Hepatocyte (in vitro differentiated cells): ENCODE measurements at regions not wholly inside any gene's neighbourhood (a gene's known extent, or its start where the extent isn't known, plus 50 kb on each side); places are given as distances from the start of the nearest gene placed in this dataset.
"Not testable (repeated sequence)": the region's sequence is repeated elsewhere in the genome, so short reads cannot be mapped to it uniquely, and the experiment has no call there.

Experiments
- DNase-seq: peaks from one replicate; pipeline ENCODE4 v3.0.0-alpha.2; 2016; ENCODE audit warnings: low spot score
- H2AFZ ChIP-seq: fragments of 200-600 bp; sonication (generic); 2 replicates; pipeline ENCODE4 v1.6.0; 2016; ENCODE audit warnings: antibody characterized with exemption, mild to moderate bottlenecking
- H3K27ac ChIP-seq: fragments of 200-600 bp; sonication (generic); 2 replicates; pipeline ENCODE4 v1.5.1; 2016; ENCODE audit warnings: mild to moderate bottlenecking
- H3K27me3 ChIP-seq: fragments of 200-600 bp; sonication (generic); 2 replicates; pipeline ENCODE4 v1.6.1; 2016
- H3K36me3 ChIP-seq: fragments of 200-600 bp; sonication (generic); replicated peaks from 2 replicates; pipeline ENCODE4 v1.5.1; 2016; ENCODE audit warnings: low read depth; ENCODE audit not compliant: insufficient read depth
- H3K4me1 ChIP-seq: fragments of 200-600 bp; sonication (generic); 2 replicates; pipeline ENCODE4 v1.5.1; 2016; ENCODE audit warnings: mild to moderate bottlenecking, moderate library complexity; ENCODE audit not compliant: insufficient read depth
- H3K4me2 ChIP-seq: fragments of 200-600 bp; sonication (generic); 2 replicates; pipeline ENCODE4 v1.6.0; 2016
- H3K4me3 ChIP-seq: fragments of 200-600 bp; sonication (generic); 2 replicates; pipeline ENCODE4 v1.5.1; 2016; ENCODE audit warnings: mild to moderate bottlenecking
- H3K79me2 ChIP-seq: fragments of 200-600 bp; sonication (generic); 2 replicates; pipeline ENCODE4 v1.6.0; 2017; ENCODE audit warnings: mild to moderate bottlenecking
- H3K9me2 ChIP-seq: fragments of 200-600 bp; sonication (generic); replicated peaks from 2 replicates; pipeline ENCODE4 v1.6.0; 2017; ENCODE audit warnings: mild to moderate bottlenecking; ENCODE audit not compliant: insufficient read depth
- H3K9me3 ChIP-seq: fragments of 200-600 bp; sonication (generic); 2 replicates; pipeline ENCODE4 v1.5.1; 2016; ENCODE audit warnings: low read depth, mild to moderate bottlenecking
- H4K20me1 ChIP-seq: fragments of 200-600 bp; sonication (generic); 2 replicates; pipeline ENCODE4 v1.6.0; 2016; ENCODE audit warnings: mild to moderate bottlenecking; ENCODE audit not compliant: insufficient read depth, poor library complexity, severe bottlenecking
- CTCF ChIP-seq: fragments of 200-600 bp; sonication (generic); IDR thresholded peaks from 2 replicates; pipeline ENCODE4 v1.5.1; 2016; ENCODE audit warnings: antibody characterized with exemption, mild to moderate bottlenecking; ENCODE audit not compliant: poor library complexity
- EZH2 ChIP-seq: fragments of 200-600 bp; sonication (generic); IDR thresholded peaks from 2 replicates; pipeline ENCODE4 v1.6.1; 2016; ENCODE audit warnings: antibody characterized with exemption, mild to moderate bottlenecking, borderline replicate concordance
- EZH2phosphoT487 ChIP-seq: fragments of 200-600 bp; sonication (generic); IDR thresholded peaks from one replicate; pipeline ENCODE4 v1.6.1; 2018; ENCODE audit warnings: antibody characterized with exemption, mild to moderate bottlenecking, low read depth, moderate library complexity; ENCODE audit not compliant: unreplicated experiment, severe bottlenecking
- WGBS: methylation state at CpG from one replicate; pipeline ENCODE4 v1.1.6; 2016; ENCODE audit warnings: low lambda C conversion rate; ENCODE audit errors: missing lambda C conversion rate; 5-methylcytosine and 5-hydroxymethylcytosine counted together

GRCh38 chr6:26276841-26277648 is 88.0 kb upstream of the BTN3A2 start:
- H3K4me2 ChIP-seq: no peak overlapping the region
- H3K4me3 ChIP-seq: no peak overlapping the region
- TF ChIP-seq EZH2 (no peak), EZH2phosphoT487 (no peak), CTCF (no peak)
- H3K27me3 ChIP-seq: no peaks in the 10 kb centered on the region
- H3K79me2 ChIP-seq: peaks cover 3% of the 10 kb centered on the region
- H3K9me3 ChIP-seq: no peaks in the 10 kb centered on the region
- H3K36me3 ChIP-seq: no peaks in the 10 kb centered on the region
- no peak for DNase-seq
- WGBS: 77% methylated on average over 6 of the region's 6 CpGs
- H4K20me1 ChIP-seq: no peaks in the 10 kb centered on the region
- no peak overlapping the region for H3K27ac ChIP-seq
- H3K9me2 ChIP-seq: no peaks in the 10 kb centered on the region
- H2AFZ ChIP-seq: no peak overlapping the region
- peaks cover under 1% of the 10 kb centered on the region for H3K4me1 ChIP-seq

GRCh38 chr6:26278536-26278935 is 86.5 kb upstream of the BTN3A2 start:
- Histone ChIP-seq H3K9me3 (no peaks in the 10 kb centered on the region), H3K79me2 (peaks cover 16% of the 10 kb centered on the region), H3K4me3 (no peak overlapping the region), H3K36me3 (no peaks in the 10 kb centered on the region), H3K27ac (no peak overlapping the region), H3K27me3 (no peaks in the 10 kb centered on the region), H3K4me2 (no peak overlapping the region), H3K9me2 (no peaks in the 10 kb centered on the region), H2AFZ (no peak overlapping the region), H3K4me1 (peaks cover 8% of the 10 kb centered on the region), H4K20me1 (peaks cover 6% of the 10 kb centered on the region)
- no peak for DNase-seq
- 82% methylated on average over 1 of the region's 1 CpG for WGBS
- TF ChIP-seq EZH2phosphoT487 (no peak), CTCF (no peak), EZH2 (no peak)

GRCh38 chr6:26279371-26279770 is 85.6 kb upstream of the BTN3A2 start:
- not testable (repeated sequence) for H3K4me1 ChIP-seq, H3K4me3 ChIP-seq, H3K9me3 ChIP-seq, H4K20me1 ChIP-seq, H2AFZ ChIP-seq, H3K9me2 ChIP-seq, H3K36me3 ChIP-seq, H3K27me3 ChIP-seq, H3K27ac ChIP-seq, H3K4me2 ChIP-seq, DNase-seq
- H3K79me2 ChIP-seq: peaks cover 25% of the 10 kb centered on the region
- WGBS: 96% methylated on average over 5 of the region's 5 CpGs

- WGBS: 87% methylated on average over 1 of the region's 1 CpG
- Histone ChIP-seq H3K4me3 (no peak overlapping the region), H3K79me2 (peaks cover 31% of the 10 kb centered on the region), H2AFZ (no peak overlapping the region), H3K9me2 (no peaks in the 10 kb centered on the region), H3K36me3 (no peaks in the 10 kb centered on the region), H3K27me3 (no peaks in the 10 kb centered on the region), H3K4me1 (peaks cover 9% of the 10 kb centered on the region), H3K9me3 (no peaks in the 10 kb centered on the region), H3K27ac (no peak overlapping the region), H3K4me2 (no peak overlapping the region), H4K20me1 (peaks cover 7% of the 10 kb centered on the region)
- no peak for DNase-seq
- no peak for TF ChIP-seq EZH2phosphoT487
- no peak for TF ChIP-seq CTCF
- no peak for TF ChIP-seq EZH2
These were observed 84.6 kb upstream of the BTN3A2 start for GRCh38 chr6:26280407-26280806.
